GM19240 (cell line): ENCODE measurements at regions not wholly inside any gene's neighbourhood (a gene's known extent, or its start where the extent isn't known, plus 50 kb on each side); places are given as distances from the start of the nearest gene placed in this dataset.
"Not testable (repeated sequence)": the region's sequence is repeated elsewhere in the genome, so short reads cannot be mapped to it uniquely, and the experiment has no call there.

Experiments
- DNase-seq: peaks from one replicate; pipeline ENCODE4 v3.0.0; 2011; ENCODE audit warnings: low spot score; ENCODE audit not compliant: insufficient read length

DNA sequence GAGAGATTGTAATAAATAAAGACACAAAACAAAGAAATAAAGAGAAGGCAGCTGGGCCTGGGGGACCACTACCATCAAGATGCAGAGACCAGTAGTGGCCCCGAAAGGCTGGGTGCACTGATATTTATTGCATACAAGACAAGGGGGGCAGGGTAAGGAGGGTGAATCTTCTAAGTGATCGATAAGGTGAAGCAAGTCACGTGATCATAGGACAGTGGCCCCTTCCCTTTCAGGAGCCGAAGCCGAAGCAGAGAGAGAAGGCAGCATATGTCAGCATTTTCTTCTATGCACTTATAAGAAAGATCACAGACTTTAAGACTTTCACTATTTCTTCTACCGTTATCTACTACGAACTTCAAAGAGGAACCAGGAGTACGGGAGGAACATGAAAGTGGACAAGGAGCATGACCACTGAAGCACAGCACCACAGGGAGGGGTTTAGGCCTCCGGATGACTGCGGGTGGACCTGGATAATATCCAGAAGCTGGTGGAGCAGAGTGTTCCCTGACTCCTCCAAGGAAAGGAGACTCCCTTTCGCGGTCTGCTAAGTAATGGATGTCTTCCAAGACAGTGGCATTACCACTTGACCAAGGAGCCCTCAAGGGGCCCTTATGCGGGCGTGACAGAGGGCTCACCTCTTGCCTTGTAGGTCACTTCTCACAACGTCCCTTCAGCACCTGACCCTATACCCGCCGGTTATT is 126.4 kb downstream of the RBM46 start:
- DNase-seq: not testable (repeated sequence)

DNA sequence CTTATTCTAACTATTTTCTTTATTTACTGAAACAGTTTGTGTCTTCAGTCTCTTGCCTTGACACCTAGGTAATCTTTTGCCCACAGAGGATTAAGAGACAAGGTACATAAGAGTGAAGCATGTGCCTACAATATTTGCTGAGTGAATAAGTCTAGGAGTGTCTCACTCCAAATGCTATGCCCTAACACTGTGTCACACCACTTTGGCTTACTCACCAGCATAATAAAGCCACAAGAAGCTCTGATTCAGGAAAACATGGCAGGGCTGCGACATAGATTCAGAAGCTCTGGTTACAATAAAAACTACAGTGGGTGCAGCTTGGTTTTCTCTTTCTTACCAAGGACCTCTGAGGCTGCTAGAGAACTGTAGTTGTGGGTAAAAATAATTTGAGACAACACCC is 127.1 kb downstream of the RBM46 start:
- DNase-seq: no peak

DNA sequence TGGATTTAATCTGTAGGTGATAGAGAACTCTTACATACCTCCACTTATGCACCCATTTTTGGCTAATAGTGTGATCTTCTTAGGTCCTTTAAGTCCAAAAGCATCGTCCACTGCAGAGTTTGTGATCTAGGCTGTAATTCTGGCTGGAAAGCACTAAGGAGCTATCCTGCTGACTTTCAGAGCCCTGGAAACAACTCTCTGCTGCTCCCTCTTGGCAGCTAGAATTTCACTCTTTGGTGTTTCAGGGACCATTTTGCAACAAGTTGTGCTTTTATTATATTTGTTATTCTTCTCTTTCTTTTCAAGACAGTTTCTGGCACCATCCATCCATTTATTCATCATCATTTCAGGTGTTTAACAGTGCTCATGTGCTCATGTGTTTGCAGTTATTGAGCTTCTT is 130.0 kb downstream of the RBM46 start:
- no peak for DNase-seq

DNA sequence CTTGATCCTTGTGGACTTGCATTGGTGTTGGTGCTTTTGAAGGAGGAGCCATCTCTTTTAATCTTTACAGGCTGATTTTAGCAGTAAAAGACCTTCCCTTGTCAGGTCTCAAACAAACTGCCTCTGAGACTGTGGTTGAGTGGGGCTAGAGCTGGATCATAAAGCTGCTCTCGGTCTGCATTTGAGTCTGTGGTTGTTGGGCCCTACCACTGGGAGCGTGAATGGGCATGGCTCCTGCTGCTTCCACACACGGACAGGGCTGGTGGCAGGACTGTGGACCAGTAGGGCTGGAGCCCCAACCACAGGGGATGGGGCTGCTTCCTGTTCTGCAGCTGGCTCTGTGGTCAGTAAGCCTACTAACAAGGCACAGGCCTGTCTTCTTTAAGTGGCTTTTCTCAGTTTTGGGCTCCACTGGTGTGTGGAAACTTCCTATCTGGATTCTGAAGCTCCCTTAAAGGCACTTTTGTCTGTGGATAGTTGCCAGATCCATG is 130.6 kb downstream of the RBM46 start:
- no peak for DNase-seq

DNA sequence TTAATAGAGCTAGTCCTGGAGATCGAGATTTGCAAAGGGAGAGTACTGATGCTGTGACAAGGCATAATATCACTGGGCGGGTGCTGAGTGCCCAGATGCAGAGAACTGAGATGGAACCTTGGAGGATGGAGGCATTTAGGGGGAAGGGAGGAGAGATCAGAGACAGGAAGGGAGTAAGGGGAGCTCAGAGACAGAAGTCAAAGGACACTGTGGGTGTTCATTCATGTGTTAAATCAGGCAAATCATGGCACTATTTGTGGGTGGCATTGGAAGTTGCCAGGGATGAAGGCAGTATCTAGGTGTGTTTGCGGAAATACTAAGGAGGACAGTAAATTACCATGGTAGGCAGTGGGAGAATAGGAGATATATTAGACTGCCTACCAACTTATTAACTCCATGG is 135.0 kb downstream of the RBM46 start:
- no peak for DNase-seq

DNA sequence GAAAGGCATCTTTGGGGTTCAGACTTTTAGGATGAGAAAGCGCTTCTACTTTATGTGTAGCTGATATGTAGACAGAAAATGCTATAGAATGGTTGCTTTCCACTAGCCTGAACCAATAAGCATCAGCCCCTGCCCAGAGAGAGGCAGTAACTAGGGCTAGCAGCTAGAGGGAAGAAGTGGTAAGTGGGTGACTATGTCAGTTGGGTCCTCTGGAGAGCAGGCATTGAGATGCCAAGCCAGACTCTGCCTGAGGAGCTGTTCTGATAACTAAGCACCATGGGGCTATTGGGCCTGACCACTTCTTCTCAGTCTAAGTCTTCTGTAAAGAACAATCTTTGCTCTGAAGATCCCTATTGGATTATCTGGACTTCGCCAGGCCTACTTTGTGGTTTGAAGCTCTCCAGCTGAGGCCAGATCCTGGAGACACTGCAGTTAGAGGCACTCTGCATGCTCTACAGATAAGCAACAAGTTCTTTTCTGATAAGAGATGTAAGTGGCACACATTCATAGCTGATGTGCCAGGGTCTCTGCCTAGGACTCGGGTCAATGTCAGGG is 146.1 kb downstream of the RBM46 start:
- no peak for DNase-seq

DNA sequence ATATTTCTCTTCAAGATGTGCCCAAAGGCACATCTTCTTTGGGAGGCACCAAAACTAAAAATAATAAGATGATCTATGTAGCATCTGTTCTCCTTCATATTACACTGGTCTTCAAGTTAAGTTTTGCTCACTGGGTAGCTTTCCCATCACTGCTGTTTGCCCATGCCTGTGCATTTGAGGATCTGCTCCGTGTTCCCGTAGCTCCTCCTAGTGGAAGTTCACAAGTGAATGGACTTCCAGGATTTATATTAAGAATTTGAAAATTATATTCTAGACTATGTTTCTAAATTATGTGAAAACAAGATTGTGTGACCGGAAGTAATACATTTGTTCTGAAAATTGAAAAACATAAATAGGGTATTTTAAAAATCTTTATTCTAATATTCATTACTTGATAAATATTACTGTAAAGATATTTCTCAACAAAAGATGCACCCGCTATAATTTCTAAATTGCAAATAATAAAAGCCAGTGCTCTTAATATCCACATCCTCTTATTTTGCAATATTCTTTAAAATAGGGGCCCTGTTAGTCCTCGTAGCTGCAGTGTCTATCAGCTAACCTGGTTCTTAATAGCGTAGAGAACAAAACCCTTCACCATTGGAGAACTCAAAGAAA is 147.7 kb downstream of the RBM46 start:
- no peak for DNase-seq

DNA sequence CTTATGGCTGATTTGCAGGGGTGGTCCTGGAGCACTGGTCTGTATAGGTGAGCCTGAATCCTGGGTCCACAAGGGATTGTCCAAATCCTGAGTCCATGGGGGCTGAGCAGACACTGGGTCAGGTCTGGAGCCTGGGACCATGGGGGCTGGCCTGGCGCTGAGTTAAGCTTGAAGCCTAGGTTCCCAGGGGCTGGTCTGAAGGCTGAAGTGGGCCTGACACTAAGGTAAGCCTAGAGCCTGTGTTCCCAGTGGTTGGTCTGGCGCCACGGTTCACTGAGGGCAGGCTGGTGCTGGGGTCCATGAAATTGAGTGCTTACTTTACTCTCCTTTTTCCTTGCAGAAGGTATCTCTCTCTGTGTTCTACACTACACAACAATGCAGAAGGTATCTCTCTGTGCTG is 155.8 kb downstream of the RBM46 start:
- no peak for DNase-seq

DNA sequence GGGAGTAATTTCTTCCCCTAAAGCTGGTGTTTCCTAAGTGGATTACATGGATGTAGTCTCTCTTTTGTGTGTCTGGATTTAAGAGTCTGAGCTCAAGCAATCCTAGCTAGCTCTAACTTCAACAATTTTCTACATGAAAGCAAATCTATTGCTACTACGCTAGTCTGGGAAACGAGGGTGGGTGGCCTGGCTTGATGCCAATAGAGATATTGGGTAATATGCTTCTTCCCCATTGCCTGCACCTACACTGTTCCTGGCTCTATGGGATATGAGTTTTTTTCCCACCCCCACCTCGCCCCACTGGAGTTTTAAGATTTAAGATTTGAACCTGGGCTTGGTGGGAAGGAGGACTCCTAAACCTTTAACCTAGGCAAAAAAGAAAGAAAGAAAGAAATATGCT is 158.8 kb downstream of the RBM46 start:
- DNase-seq: no peak

DNA sequence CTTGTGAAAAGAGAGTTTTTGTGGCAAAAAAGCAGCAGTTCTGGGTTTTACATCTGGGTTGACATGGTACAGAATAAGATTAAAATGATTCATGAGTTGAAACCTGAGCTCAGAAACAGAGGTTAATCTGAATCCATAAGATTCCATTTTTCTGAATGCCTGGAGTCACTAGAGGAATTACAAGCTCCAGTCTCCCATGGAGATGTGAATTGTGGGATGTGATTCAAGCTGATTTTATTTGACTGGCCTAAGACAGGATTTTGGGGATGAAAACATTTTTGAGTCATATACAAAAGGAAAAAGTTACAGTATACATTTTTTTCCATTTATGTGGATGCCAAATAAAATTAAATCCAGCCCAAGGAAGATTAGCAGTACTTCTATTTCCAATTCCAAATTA is 161.1 kb downstream of the RBM46 start:
- no peak for DNase-seq

DNA sequence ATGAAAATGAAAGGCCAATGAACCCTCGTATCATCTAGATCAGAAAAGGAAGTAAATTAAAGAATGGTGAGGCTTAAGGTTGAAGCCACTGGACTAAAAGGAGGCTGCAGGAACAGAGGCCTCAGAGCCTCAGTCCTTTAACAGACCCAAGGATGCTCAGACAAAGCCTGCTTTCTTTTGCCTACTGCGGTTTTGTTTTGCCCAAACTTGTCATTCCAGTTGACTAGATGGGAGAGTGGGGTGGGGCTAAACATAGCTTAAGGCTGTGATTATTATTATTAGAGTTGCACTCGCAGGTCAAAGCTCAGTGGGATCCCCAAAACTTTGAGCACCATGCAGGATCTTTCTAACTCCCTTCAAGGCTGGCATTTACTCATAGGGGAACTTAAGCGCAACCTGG is 163.9 kb downstream of the RBM46 start:
- no peak for DNase-seq

DNA sequence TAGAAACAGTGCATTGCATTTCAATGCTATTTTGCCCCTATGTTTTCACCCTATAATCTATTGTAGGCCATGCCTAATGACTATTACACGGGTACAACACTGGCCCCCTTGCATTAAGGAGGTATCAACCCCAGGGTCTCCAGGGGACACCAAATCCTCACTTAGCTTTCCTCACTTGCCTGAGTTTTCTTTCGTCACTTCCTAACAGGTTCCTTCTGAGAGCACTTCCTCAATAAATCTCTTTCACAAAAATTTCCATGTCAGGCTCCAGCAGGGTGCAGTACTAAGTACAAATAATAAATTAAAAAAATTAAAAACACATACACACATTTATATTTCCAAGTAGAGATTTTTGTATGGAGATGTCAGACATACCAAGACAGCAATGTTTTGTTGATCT is 165.0 kb downstream of the RBM46 start:
- DNase-seq: no peak

DNA sequence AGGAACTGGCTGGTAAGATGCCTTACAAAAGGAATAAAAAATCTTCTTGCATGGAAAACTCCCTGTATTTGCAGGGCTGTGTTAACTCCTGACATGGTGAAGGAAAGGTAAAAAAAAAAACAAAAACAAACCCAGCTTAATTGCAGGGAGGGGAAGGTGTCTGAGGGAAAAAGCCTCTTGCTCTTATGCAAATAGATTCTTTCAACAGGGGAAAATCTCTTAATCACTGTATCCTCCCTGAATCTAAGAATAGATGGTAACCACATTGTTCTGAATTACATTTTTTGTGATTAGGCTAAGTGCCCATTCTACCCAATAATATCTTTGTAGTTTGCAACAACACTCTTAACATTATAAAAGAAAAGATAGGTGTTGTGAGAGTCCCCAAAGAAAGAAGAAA is 172.6 kb downstream of the RBM46 start:
- DNase-seq: no peak

DNA sequence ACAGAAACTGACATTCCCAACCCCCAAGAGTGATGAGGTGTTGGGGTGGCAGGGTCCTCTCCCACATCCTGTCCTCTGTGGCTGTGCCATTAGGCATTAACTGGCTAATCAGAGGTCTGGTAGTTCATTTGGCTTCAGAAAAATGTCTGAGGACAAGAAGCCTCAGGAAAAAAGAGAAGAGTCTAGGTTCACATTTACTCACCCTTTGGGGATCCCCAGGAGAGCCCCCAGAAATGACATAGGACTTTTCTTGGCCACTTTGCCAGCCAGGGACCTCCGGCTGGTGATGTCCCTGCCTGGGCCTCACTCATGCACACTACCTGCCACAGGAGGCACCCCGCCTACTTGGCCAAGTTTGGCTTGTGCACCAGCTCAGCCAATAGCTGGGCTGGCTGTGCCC is 173.0 kb downstream of the RBM46 start:
- no peak for DNase-seq

DNA sequence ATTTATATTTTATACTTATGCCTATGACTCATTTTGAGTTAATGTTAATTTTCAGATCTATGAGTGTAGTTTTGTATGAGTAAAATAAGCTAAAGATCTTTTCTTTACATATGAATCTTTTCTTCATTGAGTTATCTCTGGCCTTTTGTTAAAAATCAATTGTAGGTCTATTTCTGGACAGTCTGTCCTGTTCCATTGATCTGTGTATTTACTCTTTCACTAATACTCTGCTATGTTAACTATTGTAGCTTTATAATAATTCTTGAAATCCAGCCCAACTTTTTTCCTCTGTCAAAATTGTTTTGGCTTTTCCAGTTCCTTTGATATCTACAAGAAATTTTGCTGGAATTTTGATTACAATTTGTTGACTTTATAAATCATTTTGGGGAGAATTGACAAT is 177.0 kb downstream of the RBM46 start:
- no peak for DNase-seq

DNA sequence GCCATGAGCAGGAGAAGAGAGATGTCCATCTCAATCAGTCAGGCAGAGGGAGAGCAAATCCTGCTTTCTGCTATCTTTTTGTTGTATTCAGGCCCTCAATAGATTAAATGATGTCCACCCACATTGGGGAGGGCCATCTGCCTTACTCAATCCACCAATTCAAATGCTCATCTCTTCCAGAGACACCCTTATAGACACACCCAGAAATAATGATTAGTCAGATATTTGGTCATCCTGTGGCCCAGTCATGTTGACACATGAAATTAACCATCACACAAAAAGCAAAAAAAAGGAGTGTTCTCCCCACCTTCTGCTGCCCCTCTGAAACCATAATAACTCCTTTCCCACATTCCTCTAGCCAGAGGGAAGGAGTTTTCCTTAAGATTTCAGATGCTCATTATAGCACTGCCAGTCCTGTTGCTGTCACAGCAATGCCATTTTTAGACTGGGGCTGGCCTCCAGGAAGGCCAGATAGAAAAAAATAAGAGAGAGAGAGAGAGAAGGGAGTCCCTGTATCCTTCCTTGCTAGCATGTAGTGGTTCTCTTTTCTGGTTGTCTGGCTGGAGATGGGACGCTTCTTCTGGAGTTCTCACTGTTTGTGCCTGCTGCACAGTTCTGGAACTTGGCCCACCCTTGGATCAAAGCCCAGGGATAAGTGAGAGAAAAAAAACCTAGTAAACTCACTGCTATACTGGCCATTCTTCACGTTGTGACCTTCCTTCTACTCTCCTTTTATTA is 177.7 kb downstream of the RBM46 start:
- DNase-seq: no peak

DNA sequence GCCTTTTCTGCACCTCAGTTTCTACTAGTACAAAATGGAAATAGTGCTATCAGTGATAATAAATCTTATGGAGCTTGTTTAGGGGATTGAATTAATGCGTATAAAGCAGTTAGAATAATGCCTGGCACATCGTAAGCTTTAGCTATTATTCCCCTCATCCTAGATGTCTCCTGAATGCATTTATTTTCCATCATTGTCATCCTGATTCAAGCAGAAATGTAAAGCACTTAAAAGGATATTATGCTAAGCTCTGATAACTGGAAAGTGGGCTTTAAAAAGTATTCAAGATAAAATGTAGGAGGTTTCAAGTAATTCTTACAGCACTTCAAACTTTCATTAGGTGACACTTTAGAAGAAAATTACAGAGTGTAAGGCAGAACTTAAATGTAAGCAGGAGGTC is 178.7 kb downstream of the RBM46 start:
- no peak for DNase-seq

DNA sequence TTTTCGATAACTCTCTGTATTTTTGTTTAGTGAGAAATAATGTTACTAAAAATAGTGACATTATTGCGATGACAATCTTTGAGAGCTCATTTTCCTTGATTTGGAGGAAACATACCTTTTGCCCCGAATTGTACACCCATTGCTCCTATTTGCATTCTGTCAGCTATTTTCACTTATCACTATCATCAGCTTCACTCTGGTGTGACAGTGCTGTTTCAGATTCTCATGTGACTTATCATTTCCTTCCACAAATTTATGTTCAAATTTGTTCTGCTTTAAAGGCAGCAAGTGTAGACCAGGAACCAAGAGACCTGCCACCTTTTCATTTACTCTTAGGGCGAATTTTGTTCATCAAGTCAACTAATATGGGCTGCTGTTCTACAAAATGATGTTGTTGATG is 179.4 kb downstream of the RBM46 start:
- no peak for DNase-seq

DNA sequence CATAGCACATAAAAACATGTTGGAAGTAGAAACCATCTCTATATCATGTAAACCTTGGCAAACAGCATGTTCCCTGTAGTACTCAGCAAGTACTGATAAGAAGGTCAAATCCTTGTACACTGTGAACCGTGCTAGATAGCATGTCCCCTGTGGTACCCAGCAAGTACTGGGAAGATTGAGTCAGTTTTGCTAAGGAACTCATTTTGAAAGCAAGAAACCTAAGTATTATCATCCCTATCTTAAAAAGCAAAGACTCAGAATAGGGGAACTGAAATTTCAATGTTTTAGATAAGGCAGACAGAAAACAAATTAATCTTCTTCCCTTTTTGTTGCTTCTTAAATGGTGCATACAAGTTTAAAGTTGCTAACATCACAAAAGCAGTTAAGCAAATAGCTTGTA is 180.2 kb downstream of the RBM46 start:
- no peak for DNase-seq

DNA sequence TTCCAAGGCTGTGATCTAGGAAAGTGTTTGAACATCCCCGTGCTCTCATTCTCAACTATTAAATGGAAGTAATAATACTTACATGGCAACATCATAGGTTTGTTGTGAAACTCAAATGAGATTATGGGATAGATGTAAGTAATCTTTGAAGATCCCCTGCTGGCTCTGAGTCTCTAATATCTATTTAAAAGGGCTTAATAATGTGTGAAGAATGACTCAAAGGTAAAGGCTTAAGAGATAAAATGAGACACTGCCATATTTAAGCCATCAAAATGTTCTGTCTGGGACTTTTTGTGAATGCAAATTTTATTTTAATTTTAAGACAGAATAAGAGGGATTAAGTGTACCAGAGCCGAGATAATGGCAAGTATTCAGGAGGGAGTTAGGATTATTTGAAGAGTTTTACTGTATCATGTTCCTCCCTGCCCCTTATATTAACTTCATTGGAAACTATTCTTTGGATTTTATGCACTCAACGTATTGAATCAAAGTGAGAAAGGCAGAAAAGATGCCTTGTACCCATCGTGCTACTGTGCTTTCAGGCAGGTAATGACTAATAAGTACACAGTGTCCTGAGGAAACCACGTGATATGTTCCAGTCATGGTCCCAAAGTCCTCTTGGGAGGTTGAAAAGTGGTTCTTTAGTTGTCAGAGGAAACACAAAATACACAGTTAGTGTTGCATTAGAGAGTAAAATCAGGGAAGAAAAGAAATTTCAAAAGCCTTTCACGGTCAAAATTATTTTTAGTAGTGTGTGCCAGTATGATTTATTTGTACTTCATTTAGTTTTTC is 192.4 kb downstream of the RBM46 start:
- no peak for DNase-seq

DNA sequence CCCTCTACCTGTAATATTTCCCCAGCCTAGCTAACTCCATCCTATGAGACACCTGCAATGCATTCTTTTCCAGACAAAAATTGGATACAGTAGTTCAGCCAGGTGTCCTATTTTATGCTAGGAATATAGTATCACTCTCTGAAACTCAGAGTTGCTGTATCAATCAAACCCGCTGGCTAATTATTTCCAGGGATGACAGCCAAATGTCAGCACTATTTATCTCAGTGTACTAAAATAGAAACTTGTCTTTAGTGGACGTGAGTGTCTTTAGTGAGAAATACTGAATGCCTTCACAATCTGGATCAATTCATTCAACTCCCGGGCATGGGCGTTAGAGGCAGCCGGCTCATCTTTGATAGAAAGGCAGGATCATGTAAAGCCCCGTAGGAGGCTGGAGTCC is 196.2 kb downstream of the RBM46 start:
- DNase-seq: no peak
